Suprapubic skin (tissue), 4 donors: ENCODE measurements at regions not wholly inside any gene's neighbourhood (a gene's known extent, or its start where the extent isn't known, plus 50 kb on each side); places are given as distances from the start of the nearest gene placed in this dataset.

Experiments used
- DNase-seq, 2 donors: peaks; one replicate each; pipeline ENCODE4 v3.0.0-alpha.2; 2019; ENCODE audit warnings: low spot score in 2 of 2
- H3K27ac ChIP-seq: fragments of 200-600 bp; sonication (generic); one replicate; pipeline ENCODE4 v1.5.1; 2019
- H3K27me3 ChIP-seq: fragments of 200-600 bp; sonication (generic); one replicate; pipeline ENCODE4 v1.5.1; 2019
- H3K36me3 ChIP-seq: fragments of 200-600 bp; sonication (generic); one replicate; pipeline ENCODE4 v1.5.1; 2019
- H3K4me1 ChIP-seq: fragments of 200-600 bp; sonication (generic); one replicate; pipeline ENCODE4 v1.5.1; 2019
- H3K4me3 ChIP-seq: fragments of 200-600 bp; sonication (generic); one replicate; pipeline ENCODE4 v1.5.1; 2019; ENCODE audit warnings: mild to moderate bottlenecking
- H3K9me3 ChIP-seq: fragments of 200-600 bp; sonication (generic); one replicate; pipeline ENCODE4 v1.5.1; 2019
- CTCF ChIP-seq, 2 donors: fragments of 200-600 bp in 1 of 2; fragments of 450-650 bp in 1 of 2; sonication (generic) in 1 of 2; IDR thresholded peaks; one replicate each; pipeline ENCODE4 v1.5.1; 2016 to 2019; ENCODE audit warnings: antibody characterized with exemption in 2 of 2, mild to moderate bottlenecking in 1 of 2, moderate library complexity in 1 of 2
- EP300 ChIP-seq: sonication (generic); formaldehyde crosslinking; IDR thresholded peaks from one replicate; pipeline ENCODE4 v1.6.1; 2017; ENCODE audit warnings: antibody characterized with exemption
- POLR2A ChIP-seq, 2 donors: fragments of 450-650 bp; IDR thresholded peaks; one replicate each; pipeline ENCODE4 v1.6.1; 2017; ENCODE audit warnings: antibody characterized with exemption in 2 of 2, mild to moderate bottlenecking in 2 of 2, moderate library complexity in 2 of 2
- POLR2AphosphoS5 ChIP-seq, 3 donors: sonication (generic); formaldehyde crosslinking; IDR thresholded peaks; one replicate each; pipeline ENCODE4 v1.6.1; 2017; ENCODE audit warnings: antibody characterized with exemption in 3 of 3
- WGBS: methylation state at CpG from one replicate; pipeline ENCODE4 v1.1.5; 2018; 5-methylcytosine and 5-hydroxymethylcytosine counted together

GRCh38 chrX:63408050-63408449 is 56.9 kb upstream of the SPIN4 start:
- H3K36me3 ChIP-seq, result no peaks in the 10 kb centered on the region
- H3K4me3 ChIP-seq, result no peak overlapping the region
- no peak for DNase-seq
- H3K4me1 ChIP-seq, result no peaks in the 10 kb centered on the region
- H3K9me3 ChIP-seq, result no peaks in the 10 kb centered on the region
- no peak overlapping the region for H3K27ac ChIP-seq
- H3K27me3 ChIP-seq, result no peaks in the 10 kb centered on the region
- 50% methylated on average over 1 of the region's 1 CpG for WGBS
- no peak for TF ChIP-seq POLR2AphosphoS5 (IDR thresholded peaks at IDR 0.05)
- TF ChIP-seq CTCF (IDR thresholded peaks at IDR 0.05), result no peak
- no peak for TF ChIP-seq POLR2A (IDR thresholded peaks at IDR 0.05)

GRCh38 chrX:63404332-63404731 is 53.2 kb upstream of the SPIN4 start:
- WGBS, result 52% methylated on average over 1 of the region's 1 CpG
- Histone ChIP-seq H3K4me3 (no peak overlapping the region), H3K36me3 (no peaks in the 10 kb centered on the region), H3K27ac (no peak overlapping the region), H3K9me3 (no peaks in the 10 kb centered on the region), H3K27me3 (no peaks in the 10 kb centered on the region), H3K4me1 (no peaks in the 10 kb centered on the region)
- TF ChIP-seq CTCF (IDR thresholded peaks at IDR 0.05) (no peak), EP300 (no peak)
- no peak for DNase-seq

GRCh38 chrX:63402106-63402505 is 51.0 kb upstream of the SPIN4 start:
- H3K9me3 ChIP-seq, result no peaks in the 10 kb centered on the region
- no peaks in the 10 kb centered on the region for H3K27me3 ChIP-seq
- no peak for DNase-seq
- WGBS, result 74% methylated on average over 2 of the region's 2 CpGs
- TF ChIP-seq POLR2AphosphoS5 (IDR thresholded peaks at IDR 0.05), result no peak
- TF ChIP-seq EP300, result no peak
- TF ChIP-seq POLR2A (IDR thresholded peaks at IDR 0.05), result no peak
- TF ChIP-seq CTCF (IDR thresholded peaks at IDR 0.05), result no peak
- no peak overlapping the region for H3K27ac ChIP-seq
- no peaks in the 10 kb centered on the region for H3K4me1 ChIP-seq
- no peaks in the 10 kb centered on the region for H3K36me3 ChIP-seq
- no peak overlapping the region for H3K4me3 ChIP-seq
